Thymus (tissue), 11 donors: ENCODE measurements at regions not wholly inside any gene's neighbourhood (a gene's known extent, or its start where the extent isn't known, plus 50 kb on each side); places are given as distances from the start of the nearest gene placed in this dataset.
"Not testable (repeated sequence)": the region's sequence is repeated elsewhere in the genome, so short reads cannot be mapped to it uniquely, and the experiment has no call there.

Experiments used
- DNase-seq, 9 donors: peaks; one replicate each; pipeline ENCODE4 v3.0.0-alpha.2; 2013; ENCODE audit warnings: low spot score in 9 of 9, low read depth in 6 of 9, missing footprints in 1 of 9
- H3K27ac ChIP-seq, 2 donors: one replicate each; pipeline ENCODE4 v1.5.1; 2013; ENCODE audit warnings: control low read depth in 1 of 2, low read depth in 1 of 2, low read length in 1 of 2, mild to moderate bottlenecking in 1 of 2, moderate library complexity in 1 of 2
- H3K27me3 ChIP-seq, 2 donors: one replicate each; pipeline ENCODE4 v1.5.1; 2013; ENCODE audit warnings: low read length in 1 of 2; ENCODE audit not compliant: control insufficient read depth in 2 of 2, insufficient read depth in 1 of 2
- H3K36me3 ChIP-seq, 2 donors: one replicate each; pipeline ENCODE4 v1.5.1; 2013; ENCODE audit warnings: low read length in 1 of 2, mild to moderate bottlenecking in 1 of 2, moderate library complexity in 1 of 2; ENCODE audit not compliant: control insufficient read depth in 2 of 2, insufficient read depth in 2 of 2
- H3K4me1 ChIP-seq, 2 donors: one replicate each; pipeline ENCODE4 v1.5.1; 2013; ENCODE audit warnings: low read length in 2 of 2; ENCODE audit not compliant: control insufficient read depth in 2 of 2, insufficient read depth in 2 of 2
- H3K4me3 ChIP-seq, 2 donors: one replicate each; pipeline ENCODE4 v1.5.1; 2013; ENCODE audit warnings: low read length in 2 of 2, control low read depth in 1 of 2, mild to moderate bottlenecking in 1 of 2
- H3K9me3 ChIP-seq, 2 donors: one replicate each; pipeline ENCODE4 v1.5.1; 2013; ENCODE audit warnings: low read length in 1 of 2, mild to moderate bottlenecking in 1 of 2; ENCODE audit not compliant: control insufficient read depth in 2 of 2, insufficient read depth in 1 of 2
- WGBS: extraction: QIAGEN DNeasy Blood & Tissue Kit; methylation state at CpG from one replicate; pipeline ENCODE4 v1.1.7; 2013; 5-methylcytosine and 5-hydroxymethylcytosine counted together
- donor health status: healthy.

DNA sequence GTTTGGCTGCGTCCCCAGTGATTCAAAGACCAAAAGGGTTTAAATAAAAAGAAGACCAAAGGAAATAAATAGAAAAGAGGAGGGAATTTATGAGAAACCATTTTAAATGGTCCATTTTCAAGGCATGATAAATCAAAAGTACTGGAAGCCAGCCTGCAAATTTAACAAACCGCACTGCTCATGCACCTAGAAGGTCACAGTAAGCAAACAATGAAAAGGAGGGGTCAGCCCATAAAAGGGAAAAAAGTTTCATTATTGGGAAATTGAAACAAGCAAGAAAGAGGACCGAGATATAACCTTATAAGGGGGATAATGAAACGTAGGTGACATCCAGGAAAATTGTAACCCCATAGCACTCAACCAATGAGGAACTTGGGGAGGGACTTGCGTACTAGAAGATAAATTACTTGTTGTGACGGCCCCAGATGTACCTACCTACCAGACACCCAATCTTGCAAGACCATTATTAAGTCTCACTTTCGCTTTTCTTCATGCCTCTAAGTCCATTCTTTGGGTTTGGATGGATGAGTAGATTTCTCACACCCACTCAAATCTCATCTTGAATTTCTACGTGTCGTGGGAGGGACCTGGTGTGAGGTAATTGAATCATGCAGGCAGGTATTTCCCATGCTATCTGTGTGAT is 172.0 kb downstream of the SPATA31A1 start:
- WGBS = 91% methylated on average over 3 of the region's 9 CpGs
- H3K4me3 ChIP-seq = not testable (repeated sequence)

DNA sequence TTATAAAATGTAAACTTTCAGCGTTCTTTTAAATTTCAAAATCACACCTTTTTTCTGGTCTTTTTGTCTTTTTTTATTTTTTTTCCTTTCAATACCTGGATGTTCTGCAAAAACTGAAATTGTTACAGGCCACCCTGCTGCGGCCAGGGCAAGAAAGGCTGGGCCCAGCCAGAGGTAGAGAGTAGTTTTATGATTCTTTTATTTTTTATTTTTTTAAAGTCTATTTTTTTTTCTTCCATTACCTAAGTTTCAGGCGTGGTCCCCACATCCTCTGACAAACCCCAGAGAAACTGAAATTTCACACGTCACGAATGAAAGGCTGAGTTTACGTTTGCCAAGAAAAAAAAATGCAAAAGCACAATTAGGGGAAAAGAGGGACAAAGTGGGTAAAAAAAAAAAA is 177.1 kb downstream of the SPATA31A1 start:
- not testable (repeated sequence) for H3K27ac ChIP-seq, H3K27me3 ChIP-seq, H3K4me3 ChIP-seq, DNase-seq, H3K4me1 ChIP-seq, H3K9me3 ChIP-seq, H3K36me3 ChIP-seq
- 92% methylated on average over 2 of the region's 6 CpGs for WGBS

More for the DNA sequence above, 172.0 kb downstream of the SPATA31A1 start:
- not testable (repeated sequence) for DNase-seq, H3K27me3 ChIP-seq, H3K36me3 ChIP-seq, H3K4me1 ChIP-seq, H3K27ac ChIP-seq, H3K9me3 ChIP-seq

DNA sequence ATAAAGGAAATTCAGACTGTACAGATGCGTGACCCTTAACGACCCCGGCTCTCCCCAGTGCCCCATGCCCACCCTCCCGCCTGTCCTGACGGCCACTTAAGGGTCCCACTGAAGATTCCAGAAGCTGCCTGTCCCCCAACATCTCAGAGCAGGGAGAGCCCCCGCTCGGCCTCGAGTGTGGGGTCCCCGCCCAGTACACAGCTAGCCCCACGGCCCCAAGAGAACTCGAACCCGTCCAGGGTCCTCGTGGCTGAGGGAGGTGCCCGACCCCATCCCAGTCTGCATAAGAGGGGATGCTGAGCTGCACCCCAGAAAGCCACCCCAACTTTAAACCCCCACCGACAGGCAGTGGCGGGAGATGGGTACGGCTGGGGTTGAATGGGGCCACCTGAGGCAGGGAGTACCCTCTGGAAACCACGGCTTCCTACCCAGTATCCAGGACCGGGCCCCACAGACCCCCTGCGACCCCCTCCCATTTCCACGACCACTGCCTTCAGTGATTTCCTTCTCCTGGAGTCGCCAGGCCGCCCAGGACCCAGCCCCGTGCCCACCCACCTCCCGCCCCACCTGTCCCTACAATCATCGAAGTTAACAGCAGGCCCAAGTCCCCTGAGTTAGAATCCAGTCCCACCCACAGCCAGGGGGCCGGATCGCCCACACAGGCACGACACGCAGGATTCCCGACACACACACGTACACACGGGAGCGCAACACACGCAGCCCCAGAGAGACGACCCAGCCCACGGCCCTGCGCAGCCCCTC is 177.7 kb downstream of the SPATA31A1 start:
- WGBS = 91% methylated on average over 29 of the region's 38 CpGs
- not testable (repeated sequence) for H3K9me3 ChIP-seq, DNase-seq, H3K4me3 ChIP-seq, H3K36me3 ChIP-seq, H3K27ac ChIP-seq, H3K4me1 ChIP-seq, H3K27me3 ChIP-seq

DNA sequence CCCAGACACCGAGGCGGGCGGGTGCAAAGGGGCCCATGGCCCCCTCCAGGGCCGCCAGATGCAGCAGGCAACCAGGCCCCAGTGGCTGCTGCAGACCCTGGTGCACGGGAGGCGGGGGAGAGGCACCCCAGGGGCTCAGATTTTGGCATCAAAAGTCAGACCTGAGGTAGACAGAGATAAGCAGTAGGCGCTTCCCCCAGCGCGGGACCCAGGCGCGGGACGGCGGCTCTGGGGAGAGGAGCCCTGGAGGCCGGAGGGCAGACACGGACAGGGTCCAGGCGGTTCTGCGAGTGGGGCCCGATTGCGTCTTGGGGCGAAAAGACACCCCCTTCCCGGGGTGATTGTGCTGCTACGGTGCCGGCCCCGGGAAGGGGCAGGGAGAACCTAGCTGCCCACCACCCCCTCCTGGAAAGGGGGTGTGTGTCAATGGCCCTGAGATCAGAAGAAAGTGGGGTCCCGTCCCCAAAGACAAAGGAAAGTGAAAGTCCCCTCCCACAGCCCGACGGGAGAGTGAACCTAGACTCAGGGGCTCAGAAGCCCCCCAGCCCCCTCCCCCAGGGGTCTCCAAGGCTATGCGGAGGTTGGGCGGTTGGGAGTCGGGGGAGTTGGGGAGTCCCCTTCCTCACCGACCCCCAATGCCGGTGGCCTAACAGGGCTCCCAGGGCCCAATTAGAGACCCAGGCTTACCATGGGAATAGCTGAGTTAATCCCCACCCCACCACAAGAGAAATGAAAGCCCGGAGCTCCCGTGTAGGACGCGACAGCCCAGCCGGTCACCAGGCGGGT is 178.5 kb downstream of the SPATA31A1 start:
- H3K36me3 ChIP-seq, H3K27me3 ChIP-seq, H3K4me3 ChIP-seq, H3K9me3 ChIP-seq, H3K4me1 ChIP-seq, DNase-seq, H3K27ac ChIP-seq: not testable (repeated sequence)
- WGBS = 91% methylated on average over 21 of the region's 38 CpGs

DNA sequence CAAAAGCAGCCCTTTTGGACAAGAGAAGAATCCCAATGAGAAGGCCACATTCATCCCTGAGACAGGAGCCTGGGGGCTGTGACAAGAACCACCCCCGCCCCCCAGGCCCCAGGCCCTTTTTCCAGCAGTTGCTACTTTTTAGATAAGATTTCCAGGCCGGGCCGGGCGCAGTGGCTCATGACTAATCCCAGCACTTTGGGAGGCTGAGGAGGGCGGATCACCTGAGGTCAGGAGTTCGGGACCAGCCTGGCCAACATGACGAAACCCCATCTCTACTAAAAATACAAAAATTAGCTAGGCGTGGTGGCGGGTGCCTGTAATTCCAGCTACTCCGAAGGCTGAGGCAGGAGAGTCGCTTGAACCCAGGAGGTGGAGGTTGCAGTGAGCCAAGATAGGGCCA is 179.4 kb downstream of the SPATA31A1 start:
- H3K36me3 ChIP-seq, H3K27ac ChIP-seq, H3K4me3 ChIP-seq, H3K4me1 ChIP-seq, H3K27me3 ChIP-seq, H3K9me3 ChIP-seq, DNase-seq: not testable (repeated sequence)
- WGBS = 98% methylated on average over 10 of the region's 11 CpGs

DNA sequence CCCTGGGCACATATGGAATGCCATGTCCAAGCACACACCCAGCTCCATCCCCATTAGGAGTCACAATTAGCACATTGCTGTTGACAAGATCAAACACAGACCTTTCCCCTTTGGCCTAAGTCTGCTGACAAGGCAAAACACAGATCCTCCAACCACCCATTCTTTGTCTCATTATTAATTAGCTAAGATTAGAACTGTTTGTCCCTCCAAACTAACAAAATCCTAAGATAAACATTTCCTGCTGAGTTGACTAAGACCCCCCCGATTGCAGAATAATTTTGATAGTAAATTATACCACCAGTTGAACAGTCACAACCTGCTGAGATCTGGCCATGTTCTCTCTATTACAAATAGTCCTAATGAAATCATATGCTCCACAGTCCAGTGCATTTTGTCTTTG is 186.7 kb downstream of the SPATA31A1 start:
- H3K4me1 ChIP-seq, H3K9me3 ChIP-seq, DNase-seq, H3K4me3 ChIP-seq, H3K27me3 ChIP-seq, H3K36me3 ChIP-seq, H3K27ac ChIP-seq: not testable (repeated sequence)
- 93% methylated on average over 1 of the region's 1 CpG for WGBS

DNA sequence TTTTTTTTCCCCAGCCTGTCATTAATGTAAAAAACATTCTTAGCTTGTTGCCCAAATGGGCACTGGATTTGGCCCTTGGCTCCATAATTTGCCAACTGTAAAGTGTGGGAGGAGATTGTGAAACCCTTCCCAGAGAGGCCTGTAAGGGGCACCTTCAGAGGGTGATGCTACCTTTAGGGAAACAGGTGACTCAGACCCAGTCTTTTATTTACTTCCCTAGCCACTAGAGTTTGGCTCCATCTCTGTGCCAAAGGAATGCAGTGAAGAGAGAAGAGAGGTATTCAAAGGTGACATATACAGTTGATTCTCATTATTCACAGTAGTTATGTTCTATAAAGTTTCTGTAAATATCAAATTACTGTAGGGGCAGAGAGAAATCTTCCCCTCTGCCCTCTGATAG is 189.6 kb downstream of the SPATA31A1 start:
- H3K27me3 ChIP-seq, DNase-seq, H3K4me3 ChIP-seq: not testable (repeated sequence)

DNA sequence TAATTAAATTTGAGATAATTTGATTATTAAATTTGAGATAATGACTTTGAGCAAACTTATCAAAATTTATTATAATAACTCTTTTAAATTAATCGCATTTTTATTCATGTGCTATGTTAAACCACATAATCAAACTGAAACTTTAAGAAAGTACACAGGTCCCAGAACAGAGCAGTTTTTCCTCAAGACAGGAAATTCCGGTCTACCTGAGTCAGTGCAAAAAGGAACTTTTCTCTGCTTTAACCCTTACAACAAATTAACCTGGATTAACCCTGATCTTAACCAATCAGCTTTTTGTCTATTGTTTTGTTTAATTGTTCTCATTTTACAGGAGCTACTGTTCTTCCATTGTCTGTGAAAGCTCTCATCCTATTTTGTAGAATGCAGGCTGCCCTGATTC is 195.1 kb downstream of the SPATA31A1 start:
- DNase-seq, H3K27ac ChIP-seq, H3K9me3 ChIP-seq, H3K27me3 ChIP-seq, H3K4me1 ChIP-seq, H3K36me3 ChIP-seq, H3K4me3 ChIP-seq: not testable (repeated sequence)
- WGBS = 83% methylated on average over 1 of the region's 2 CpGs

More for the DNA sequence above, 189.6 kb downstream of the SPATA31A1 start:
- H3K9me3 ChIP-seq, H3K27ac ChIP-seq, H3K4me1 ChIP-seq, H3K36me3 ChIP-seq: not testable (repeated sequence)

DNA sequence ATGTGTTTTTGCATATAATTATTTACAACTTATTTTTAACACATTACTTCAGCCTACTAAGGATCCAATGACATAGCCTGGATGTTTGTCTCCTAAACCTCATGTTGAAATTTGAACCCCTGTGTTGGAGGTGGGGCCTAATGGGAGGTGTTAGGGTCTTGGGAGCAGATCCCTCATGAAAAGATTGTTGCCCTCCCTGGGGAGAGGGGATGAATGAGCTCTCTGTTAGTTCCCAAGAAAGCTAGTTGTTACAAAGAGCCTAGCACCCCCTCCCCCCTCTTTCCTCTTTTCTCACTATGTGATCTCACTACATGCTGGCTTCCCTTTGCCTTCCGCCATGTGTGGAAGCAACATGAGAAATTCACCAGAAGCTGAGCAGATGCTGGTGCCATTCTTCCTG is 196.1 kb downstream of the SPATA31A1 start:
- not testable (repeated sequence) for H3K9me3 ChIP-seq, H3K4me3 ChIP-seq, DNase-seq, H3K27me3 ChIP-seq, H3K36me3 ChIP-seq, H3K4me1 ChIP-seq, H3K27ac ChIP-seq
- 87% methylated on average over 1 of the region's 1 CpG for WGBS
